GM10248 (cell line): ENCODE measurements at regions not wholly inside any gene's neighbourhood (a gene's known extent, or its start where the extent isn't known, plus 50 kb on each side); places are given as distances from the start of the nearest gene placed in this dataset.

Experiments used
- CTCF ChIA-PET: fragments of 300-600 bp; sonication (Branson Sonifier 250); formaldehyde crosslinking; extraction: SDS; loops from one replicate; lab custom pipeline; 2021; ENCODE audit warnings: antibody characterized with exemption; lab: Yijun Ruan, JAX
- POLR2A ChIA-PET: fragments of 350-650 bp; sonication (Branson Sonifier 250); formaldehyde crosslinking; extraction: SDS; loops from one replicate; lab custom pipeline; 2020; ENCODE audit warnings: antibody characterized with exemption; lab: Yijun Ruan, JAX
- DNase-seq: peaks from one replicate; pipeline ENCODE4 v3.0.0; 2012; ENCODE audit errors: extremely low spot score
- TF ChIP-seq, protein P1 (sequence below): IDR thresholded peaks from 2 replicates; pipeline ENCODE4 v1.5.1; 2012; ENCODE audit warnings: mild to moderate bottlenecking, low read depth; ENCODE audit errors: extremely low read depth, missing control alignments, control extremely low read depth

GRCh38 chr4:104099141-104099540 lies 379.4 kb upstream of the TACR3 start:
- POLR2A ChIA-PET, result no interaction called here

GRCh38 chr4:104093247-104093646 lies 373.5 kb upstream of the TACR3 start:
- POLR2A ChIA-PET, result no interaction called here
- no peak for DNase-seq
- TF ChIP-seq, protein P1, sequence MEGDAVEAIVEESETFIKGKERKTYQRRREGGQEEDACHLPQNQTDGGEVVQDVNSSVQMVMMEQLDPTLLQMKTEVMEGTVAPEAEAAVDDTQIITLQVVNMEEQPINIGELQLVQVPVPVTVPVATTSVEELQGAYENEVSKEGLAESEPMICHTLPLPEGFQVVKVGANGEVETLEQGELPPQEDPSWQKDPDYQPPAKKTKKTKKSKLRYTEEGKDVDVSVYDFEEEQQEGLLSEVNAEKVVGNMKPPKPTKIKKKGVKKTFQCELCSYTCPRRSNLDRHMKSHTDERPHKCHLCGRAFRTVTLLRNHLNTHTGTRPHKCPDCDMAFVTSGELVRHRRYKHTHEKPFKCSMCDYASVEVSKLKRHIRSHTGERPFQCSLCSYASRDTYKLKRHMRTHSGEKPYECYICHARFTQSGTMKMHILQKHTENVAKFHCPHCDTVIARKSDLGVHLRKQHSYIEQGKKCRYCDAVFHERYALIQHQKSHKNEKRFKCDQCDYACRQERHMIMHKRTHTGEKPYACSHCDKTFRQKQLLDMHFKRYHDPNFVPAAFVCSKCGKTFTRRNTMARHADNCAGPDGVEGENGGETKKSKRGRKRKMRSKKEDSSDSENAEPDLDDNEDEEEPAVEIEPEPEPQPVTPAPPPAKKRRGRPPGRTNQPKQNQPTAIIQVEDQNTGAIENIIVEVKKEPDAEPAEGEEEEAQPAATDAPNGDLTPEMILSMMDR, result no peak

More at GRCh38 chr4:104099141-104099540, 379.4 kb upstream of the TACR3 start:
- TF ChIP-seq, protein P1, result no peak
- CTCF ChIA-PET, result no interaction called here
- DNase-seq, result no peak

GRCh38 chr4:104073229-104073628 lies 353.4 kb upstream of the TACR3 start:
- ChIA-PET CTCF (interaction anchor here (1.6 kb wide), 1 partner anchor 9 kb away, joined by 5 read pairs; no protein-coding TSS in a partner anchor), POLR2A (no interaction called here)
- DNase-seq, result no peak
- TF ChIP-seq, protein P1, result no peak

More at GRCh38 chr4:104093247-104093646, 373.5 kb upstream of the TACR3 start:
- CTCF ChIA-PET, result interaction anchor here (1.7 kb wide), 1 partner anchor 35 kb away, joined by 3 read pairs; no protein-coding TSS in a partner anchor

DNA sequence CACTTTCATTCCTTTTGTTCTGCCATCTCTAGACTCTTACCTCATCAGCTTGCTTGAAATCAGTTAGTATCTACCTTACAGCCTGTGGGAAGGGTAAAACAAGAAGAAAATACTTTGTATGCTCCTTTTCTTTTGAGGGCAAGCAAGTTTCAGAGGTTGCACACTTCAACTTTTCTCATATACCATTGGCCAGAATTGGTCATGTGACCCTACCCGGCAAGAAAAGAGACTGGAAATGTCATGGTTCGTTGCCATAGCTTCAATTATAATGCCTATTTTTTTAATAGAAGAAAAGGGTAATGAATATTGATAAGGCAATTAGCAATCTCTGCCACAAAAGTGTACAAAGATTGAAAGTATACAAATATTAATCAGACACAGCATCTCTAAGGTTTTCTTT lies 346.7 kb upstream of the TACR3 start:
- CTCF ChIA-PET, result no interaction called here
- no peak for DNase-seq
- TF ChIP-seq, protein P1, result no peak
- POLR2A ChIA-PET, result no interaction called here

DNA sequence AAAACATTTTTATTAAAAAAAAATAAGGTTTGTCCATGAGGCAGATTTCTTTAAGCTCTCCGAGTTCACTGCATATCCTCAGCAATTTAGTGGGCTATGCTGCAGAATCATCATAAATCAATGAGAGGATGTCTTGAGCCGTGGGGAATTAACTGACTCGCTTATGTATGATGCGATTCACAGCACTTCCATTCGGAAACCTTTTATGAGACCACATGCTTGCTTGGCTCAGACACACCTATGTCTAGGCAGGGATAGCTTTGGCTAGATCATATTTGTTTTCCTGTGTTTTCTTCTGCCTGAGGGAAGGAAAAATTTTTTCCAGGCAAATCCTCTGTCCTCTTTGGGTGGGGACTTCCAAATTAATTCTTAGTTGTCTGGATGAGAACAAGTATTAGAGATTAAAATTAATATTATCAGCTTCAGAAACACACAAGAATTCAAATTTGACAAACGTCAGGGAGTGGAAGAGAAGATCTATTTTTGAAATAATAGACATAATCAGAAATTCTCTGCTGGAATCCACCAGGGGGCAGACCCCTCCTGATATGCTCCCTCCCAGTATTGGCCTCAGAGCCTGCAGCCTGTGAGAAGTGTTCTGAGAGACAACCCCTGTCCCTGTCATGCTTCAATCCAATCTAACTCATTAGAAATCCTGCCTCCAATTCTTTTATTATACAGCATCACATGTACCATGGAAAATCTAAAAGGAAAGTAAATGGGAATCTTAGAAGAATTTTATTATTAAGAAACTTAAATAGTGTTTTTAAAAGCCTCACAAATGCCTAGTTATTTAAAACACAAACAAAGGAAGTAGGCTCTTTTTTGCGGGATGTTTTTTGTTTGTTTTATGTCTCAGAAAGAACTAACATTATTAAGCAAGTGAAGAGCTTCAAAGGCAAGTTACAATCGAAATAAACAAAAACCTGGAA lies 345.1 kb upstream of the TACR3 start:
- POLR2A ChIA-PET, result no interaction called here
- TF ChIP-seq, protein P1, result no peak
- CTCF ChIA-PET, result interaction anchor here (0.8 to 2.3 kb wide), 11 partner anchors 8 to 797 kb away, joined by 3 to 10 read pairs (median 4); no protein-coding TSS in a partner anchor
- peak; percentile 11 for DNase-seq

GRCh38 chr4:104063341-104063740 lies 343.6 kb upstream of the TACR3 start:
- ChIA-PET POLR2A (no interaction called here), CTCF (interaction anchor here (1.2 kb wide), 1 partner anchor 797 kb away, joined by 5 read pairs; no protein-coding TSS in a partner anchor)
- TF ChIP-seq, protein P1, result no peak
- no peak for DNase-seq
